ENCODE measurements at regions not wholly inside any gene's neighbourhood (a gene's known extent, or its start where the extent isn't known, plus 50 kb on each side); places are given as distances from the start of the nearest gene placed in this dataset.
"Not testable (repeated sequence)": the region's sequence is repeated elsewhere in the genome, so short reads cannot be mapped to it uniquely, and the experiment has no call there.

- Histone ChIP-seq H3K27me3 (ENCODE audit: control insufficient read depth in 2 of 2, insufficient read depth in 1 of 2, low read length in 1 of 2) (no peaks in the 10 kb centered on the region), H3K9me3 (ENCODE audit: control insufficient read depth in 2 of 2, insufficient read depth in 1 of 2, low read length in 1 of 2) (no peaks in the 10 kb centered on the region), H3K36me3 (ENCODE audit: control insufficient read depth in 2 of 2, insufficient read depth in 2 of 2, low read length in 1 of 2) (no peaks in the 10 kb centered on the region), H3K4me1 (ENCODE audit: control insufficient read depth in 2 of 2, insufficient read depth in 2 of 2, low read length in 2 of 2) (no peaks in the 10 kb centered on the region), H3K27ac (ENCODE audit: low read depth in 1 of 2, low read length in 1 of 2) (no peak overlapping the region), H3K4me3 (ENCODE audit: low read length in 2 of 2) (no peak overlapping the region)
- no peak for DNase-seq (ENCODE audit: low read depth in 6 of 9, low spot score in 9 of 9)
Observed at GRCh38 chr22:22364207-22364606, 119.6 kb downstream of the VPREB1 start.

GRCh38 chr22:22366537-22366936 lies 122.0 kb downstream of the VPREB1 start:
- Histone ChIP-seq H3K4me3 (ENCODE audit: low read length in 2 of 2) (no peak overlapping the region), H3K27ac (ENCODE audit: low read depth in 1 of 2, low read length in 1 of 2) (no peak overlapping the region), H3K36me3 (ENCODE audit: control insufficient read depth in 2 of 2, insufficient read depth in 2 of 2, low read length in 1 of 2) (no peaks in the 10 kb centered on the region), H3K27me3 (ENCODE audit: control insufficient read depth in 2 of 2, insufficient read depth in 1 of 2, low read length in 1 of 2) (no peaks in the 10 kb centered on the region), H3K4me1 (ENCODE audit: control insufficient read depth in 2 of 2, insufficient read depth in 2 of 2, low read length in 2 of 2) (peaks cover 0 to 9% of the 10 kb centered on the region in 2 donors), H3K9me3 (ENCODE audit: control insufficient read depth in 2 of 2, insufficient read depth in 1 of 2, low read length in 1 of 2) (no peaks in the 10 kb centered on the region)
- 20% methylated on average over 3 of the region's 3 CpGs for WGBS
- DNase-seq (ENCODE audit: low read depth in 6 of 9, low spot score in 9 of 9) = no peak

- H3K36me3 ChIP-seq (ENCODE audit: control insufficient read depth in 2 of 2, insufficient read depth in 2 of 2, low read length in 1 of 2) = no peaks in the 10 kb centered on the region
- peaks cover 0 to 9% of the 10 kb centered on the region in 2 donors for H3K4me1 ChIP-seq (ENCODE audit: control insufficient read depth in 2 of 2, insufficient read depth in 2 of 2, low read length in 2 of 2)
- WGBS = over 99% methylated on average over 2 of the region's 2 CpGs
- DNase-seq (ENCODE audit: low read depth in 6 of 9, low spot score in 9 of 9) = no peak
- no peak overlapping the region for H3K27ac ChIP-seq (ENCODE audit: low read depth in 1 of 2, low read length in 1 of 2)
- H3K9me3 ChIP-seq (ENCODE audit: control insufficient read depth in 2 of 2, insufficient read depth in 1 of 2, low read length in 1 of 2) = no peaks in the 10 kb centered on the region
- no peak overlapping the region for H3K4me3 ChIP-seq (ENCODE audit: low read length in 2 of 2)
- H3K27me3 ChIP-seq (ENCODE audit: control insufficient read depth in 2 of 2, insufficient read depth in 1 of 2, low read length in 1 of 2) = no peaks in the 10 kb centered on the region
Observed at GRCh38 chr22:22368516-22368915, 123.9 kb downstream of the VPREB1 start.

GRCh38 chr22:22369219-22369963 lies 124.8 kb downstream of the VPREB1 start:
- not testable (repeated sequence) for H3K27me3 ChIP-seq (ENCODE audit: control insufficient read depth in 2 of 2, insufficient read depth in 1 of 2, low read length in 1 of 2); H3K4me3 ChIP-seq (ENCODE audit: low read length in 2 of 2); H3K9me3 ChIP-seq (ENCODE audit: control insufficient read depth in 2 of 2, insufficient read depth in 1 of 2, low read length in 1 of 2); H3K4me1 ChIP-seq (ENCODE audit: control insufficient read depth in 2 of 2, insufficient read depth in 2 of 2, low read length in 2 of 2); H3K27ac ChIP-seq (ENCODE audit: low read depth in 1 of 2, low read length in 1 of 2); H3K36me3 ChIP-seq (ENCODE audit: control insufficient read depth in 2 of 2, insufficient read depth in 2 of 2, low read length in 1 of 2)
- peak in 2 of 9 donors; percentile 20 to 44 for DNase-seq (ENCODE audit: low read depth in 6 of 9, low spot score in 9 of 9)
- WGBS = 8% methylated on average over 2 of the region's 2 CpGs

GRCh38 chr22:22369964-22370270 lies 125.3 kb downstream of the VPREB1 start:
- Histone ChIP-seq H3K27ac (ENCODE audit: low read depth in 1 of 2, low read length in 1 of 2) (no peak overlapping the region), H3K4me3 (ENCODE audit: low read length in 2 of 2) (no peak overlapping the region), H3K4me1 (ENCODE audit: control insufficient read depth in 2 of 2, insufficient read depth in 2 of 2, low read length in 2 of 2) (peaks cover 0 to 9% of the 10 kb centered on the region in 2 donors), H3K36me3 (ENCODE audit: control insufficient read depth in 2 of 2, insufficient read depth in 2 of 2, low read length in 1 of 2) (no peaks in the 10 kb centered on the region), H3K9me3 (ENCODE audit: control insufficient read depth in 2 of 2, insufficient read depth in 1 of 2, low read length in 1 of 2) (no peaks in the 10 kb centered on the region), H3K27me3 (ENCODE audit: control insufficient read depth in 2 of 2, insufficient read depth in 1 of 2, low read length in 1 of 2) (no peaks in the 10 kb centered on the region)
- no peak for DNase-seq (ENCODE audit: low read depth in 6 of 9, low spot score in 9 of 9)
- 47% methylated on average over 4 of the region's 4 CpGs for WGBS

- Histone ChIP-seq H3K27me3 (ENCODE audit: control insufficient read depth in 2 of 2, insufficient read depth in 1 of 2, low read length in 1 of 2) (no peaks in the 10 kb centered on the region), H3K9me3 (ENCODE audit: control insufficient read depth in 2 of 2, insufficient read depth in 1 of 2, low read length in 1 of 2) (no peaks in the 10 kb centered on the region), H3K4me3 (ENCODE audit: low read length in 2 of 2) (no peak overlapping the region), H3K4me1 (ENCODE audit: control insufficient read depth in 2 of 2, insufficient read depth in 2 of 2, low read length in 2 of 2) (peaks cover 0 to 9% of the 10 kb centered on the region in 2 donors), H3K36me3 (ENCODE audit: control insufficient read depth in 2 of 2, insufficient read depth in 2 of 2, low read length in 1 of 2) (no peaks in the 10 kb centered on the region), H3K27ac (ENCODE audit: low read depth in 1 of 2, low read length in 1 of 2) (no peak overlapping the region)
- WGBS = 52% methylated on average over 2 of the region's 2 CpGs
- peak in 2 of 9 donors; percentile 23 to 24 for DNase-seq (ENCODE audit: low read depth in 6 of 9, low spot score in 9 of 9)
Observed at GRCh38 chr22:22371031-22371541, 126.5 kb downstream of the VPREB1 start.

- H3K36me3 ChIP-seq (ENCODE audit: control insufficient read depth in 2 of 2, insufficient read depth in 2 of 2, low read length in 1 of 2) = no peaks in the 10 kb centered on the region
- 61% methylated on average over 6 of the region's 6 CpGs for WGBS
- no peak overlapping the region for H3K4me3 ChIP-seq (ENCODE audit: low read length in 2 of 2)
- no peaks in the 10 kb centered on the region for H3K9me3 ChIP-seq (ENCODE audit: control insufficient read depth in 2 of 2, insufficient read depth in 1 of 2, low read length in 1 of 2)
- H3K4me1 ChIP-seq (ENCODE audit: control insufficient read depth in 2 of 2, insufficient read depth in 2 of 2, low read length in 2 of 2) = peaks cover 0 to 9% of the 10 kb centered on the region in 2 donors
- DNase-seq (ENCODE audit: low read depth in 6 of 9, low spot score in 9 of 9) = no peak
- H3K27me3 ChIP-seq (ENCODE audit: control insufficient read depth in 2 of 2, insufficient read depth in 1 of 2, low read length in 1 of 2) = no peaks in the 10 kb centered on the region
- H3K27ac ChIP-seq (ENCODE audit: low read depth in 1 of 2, low read length in 1 of 2) = no peak overlapping the region
Observed at GRCh38 chr22:22372086-22372485, 127.5 kb downstream of the VPREB1 start.

- H3K4me1 ChIP-seq (ENCODE audit: control insufficient read depth in 2 of 2, insufficient read depth in 2 of 2, low read length in 2 of 2) = peaks cover 0 to 9% of the 10 kb centered on the region in 2 donors
- no peaks in the 10 kb centered on the region for H3K36me3 ChIP-seq (ENCODE audit: control insufficient read depth in 2 of 2, insufficient read depth in 2 of 2, low read length in 1 of 2)
- H3K27ac ChIP-seq (ENCODE audit: low read depth in 1 of 2, low read length in 1 of 2) = no peak overlapping the region
- no peaks in the 10 kb centered on the region for H3K27me3 ChIP-seq (ENCODE audit: control insufficient read depth in 2 of 2, insufficient read depth in 1 of 2, low read length in 1 of 2)
- DNase-seq (ENCODE audit: low read depth in 6 of 9, low spot score in 9 of 9) = no peak
- no peaks in the 10 kb centered on the region for H3K9me3 ChIP-seq (ENCODE audit: control insufficient read depth in 2 of 2, insufficient read depth in 1 of 2, low read length in 1 of 2)
- H3K4me3 ChIP-seq (ENCODE audit: low read length in 2 of 2) = no peak overlapping the region
- WGBS = 68% methylated on average over 2 of the region's 2 CpGs
Observed at GRCh38 chr22:22374163-22374562, 129.6 kb downstream of the VPREB1 start.

- Histone ChIP-seq H3K36me3 (ENCODE audit: control insufficient read depth in 2 of 2, insufficient read depth in 2 of 2, low read length in 1 of 2) (no peaks in the 10 kb centered on the region), H3K27ac (ENCODE audit: low read depth in 1 of 2, low read length in 1 of 2) (no peak overlapping the region), H3K27me3 (ENCODE audit: control insufficient read depth in 2 of 2, insufficient read depth in 1 of 2, low read length in 1 of 2) (no peaks in the 10 kb centered on the region), H3K4me3 (ENCODE audit: low read length in 2 of 2) (no peak overlapping the region), H3K9me3 (ENCODE audit: control insufficient read depth in 2 of 2, insufficient read depth in 1 of 2, low read length in 1 of 2) (no peaks in the 10 kb centered on the region), H3K4me1 (ENCODE audit: control insufficient read depth in 2 of 2, insufficient read depth in 2 of 2, low read length in 2 of 2) (peaks cover 0 to 8% of the 10 kb centered on the region in 2 donors)
- no peak for DNase-seq (ENCODE audit: low read depth in 6 of 9, low spot score in 9 of 9)
- 90% methylated on average over 5 of the region's 5 CpGs for WGBS
Observed at GRCh38 chr22:22374579-22374978, 130.0 kb downstream of the VPREB1 start.
